Gastrocnemius medialis (tissue), 4 donors: ENCODE measurements at regions not wholly inside any gene's neighbourhood (a gene's known extent, or its start where the extent isn't known, plus 50 kb on each side); places are given as distances from the start of the nearest gene placed in this dataset.

Source experiments
- POLR2A ChIP-seq, 2 donors: fragments of 450-650 bp; IDR thresholded peaks; one replicate each; pipeline ENCODE4 v1.6.1; 2017; ENCODE audit warnings: antibody characterized with exemption in 2 of 2, mild to moderate bottlenecking in 2 of 2, moderate library complexity in 2 of 2
- TF ChIP-seq, protein P1 (sequence below), 5 experiments: fragments of 450-650 bp in 3 of 5; fragments of 200-600 bp in 2 of 5; sonication (generic) in 2 of 5; IDR thresholded peaks in 4 of 5; conservative IDR thresholded peaks in 1 of 5; 1 replicate in 4 of 5; 2 replicates in 1 of 5; pipeline ENCODE4 v1.5.1; 2016 to 2019; ENCODE audit warnings: antibody characterized with exemption in 5 of 5, mild to moderate bottlenecking in 3 of 5, moderate library complexity in 3 of 5

DNA sequence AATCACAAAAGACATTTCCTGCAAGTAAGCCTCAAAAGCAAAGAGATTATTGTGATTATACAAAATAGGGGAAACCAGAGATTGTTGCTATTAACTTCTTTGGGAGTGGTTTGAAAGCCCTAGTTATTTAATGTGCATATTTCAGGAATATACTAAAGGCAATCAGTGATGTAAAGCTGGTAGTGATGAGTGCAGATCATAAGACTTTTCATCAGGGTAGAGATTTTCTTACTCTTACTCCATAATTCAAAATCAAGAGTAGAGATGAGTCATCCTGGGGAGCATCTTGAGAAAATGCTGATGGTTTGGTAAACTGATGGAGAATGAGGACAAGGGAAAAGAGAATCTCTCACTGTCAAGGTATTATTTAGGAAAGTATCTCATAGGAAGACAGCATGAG is 309.5 kb downstream of the FBXO15 start:
- TF ChIP-seq, protein P1, sequence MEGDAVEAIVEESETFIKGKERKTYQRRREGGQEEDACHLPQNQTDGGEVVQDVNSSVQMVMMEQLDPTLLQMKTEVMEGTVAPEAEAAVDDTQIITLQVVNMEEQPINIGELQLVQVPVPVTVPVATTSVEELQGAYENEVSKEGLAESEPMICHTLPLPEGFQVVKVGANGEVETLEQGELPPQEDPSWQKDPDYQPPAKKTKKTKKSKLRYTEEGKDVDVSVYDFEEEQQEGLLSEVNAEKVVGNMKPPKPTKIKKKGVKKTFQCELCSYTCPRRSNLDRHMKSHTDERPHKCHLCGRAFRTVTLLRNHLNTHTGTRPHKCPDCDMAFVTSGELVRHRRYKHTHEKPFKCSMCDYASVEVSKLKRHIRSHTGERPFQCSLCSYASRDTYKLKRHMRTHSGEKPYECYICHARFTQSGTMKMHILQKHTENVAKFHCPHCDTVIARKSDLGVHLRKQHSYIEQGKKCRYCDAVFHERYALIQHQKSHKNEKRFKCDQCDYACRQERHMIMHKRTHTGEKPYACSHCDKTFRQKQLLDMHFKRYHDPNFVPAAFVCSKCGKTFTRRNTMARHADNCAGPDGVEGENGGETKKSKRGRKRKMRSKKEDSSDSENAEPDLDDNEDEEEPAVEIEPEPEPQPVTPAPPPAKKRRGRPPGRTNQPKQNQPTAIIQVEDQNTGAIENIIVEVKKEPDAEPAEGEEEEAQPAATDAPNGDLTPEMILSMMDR (IDR thresholded peaks at IDR 0.05 in 4 of 5, conservative IDR thresholded peaks at IDR 0.05 in 1 of 5): no peak
- TF ChIP-seq POLR2A (IDR thresholded peaks at IDR 0.05): no peak
